IMR-90 (cell line): ENCODE measurements at regions not wholly inside any gene's neighbourhood (a gene's known extent, or its start where the extent isn't known, plus 50 kb on each side); places are given as distances from the start of the nearest gene placed in this dataset.

Source experiments
- CEBPB ChIP-seq: IDR thresholded peaks from 2 replicates; pipeline ENCODE4 v1.6.1; 2012; ENCODE audit warnings: low read depth, low read length, improper control_type of control experiment
- CHD1 ChIP-seq: IDR thresholded peaks from 2 replicates; pipeline ENCODE4 v1.6.1; 2012; ENCODE audit warnings: low read depth, low read length, improper control_type of control experiment
- POLR2A ChIP-seq: IDR thresholded peaks from 2 replicates; pipeline ENCODE4 v1.6.1; 2012; ENCODE audit warnings: mild to moderate bottlenecking, low read depth, low read length
- RAD21 ChIP-seq: IDR thresholded peaks from 2 replicates; pipeline ENCODE4 v1.6.1; 2012; ENCODE audit warnings: low read length, improper control_type of control experiment
- TF ChIP-seq, protein P1 (sequence below): conservative IDR thresholded peaks from 2 replicates; pipeline ENCODE4 v1.5.1; 2012; ENCODE audit warnings: mild to moderate bottlenecking, low read depth, low read length, improper control_type of control experiment
- TF ChIP-seq, protein P2 (sequence below): fragments of 150-350 bp; IDR thresholded peaks from 2 replicates; pipeline ENCODE4 v1.6.1; 2017; ENCODE audit warnings: mild to moderate bottlenecking, antibody characterized with exemption, low read length, low read depth
- TF ChIP-seq, protein P3 (sequence below): fragments of 150-350 bp; IDR thresholded peaks from 2 replicates; pipeline ENCODE4 v1.6.1; 2016; ENCODE audit warnings: low read depth, mild to moderate bottlenecking, low read length, moderate library complexity, borderline replicate concordance

DNA sequence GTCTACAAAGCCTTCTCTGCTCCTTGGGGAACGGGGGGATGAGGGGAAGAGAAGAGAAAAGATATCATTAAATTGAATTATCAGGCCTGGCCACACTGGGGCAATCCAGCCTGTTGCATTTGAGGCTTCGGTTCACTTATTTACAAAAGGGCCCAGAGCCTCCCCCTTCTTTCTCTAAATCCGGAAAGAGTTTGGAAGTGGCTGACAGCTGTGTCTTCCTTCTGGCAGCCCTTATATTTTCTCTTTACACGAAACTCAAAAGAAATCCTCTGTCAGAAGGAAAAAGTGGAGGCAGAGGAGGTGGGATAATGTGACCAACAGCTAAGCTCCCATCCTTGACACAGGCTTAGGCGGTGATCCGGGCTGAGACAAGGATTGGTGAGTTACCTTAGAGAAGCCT lies 158.3 kb upstream of the TAPT1 start:
- TF ChIP-seq, protein P1, sequence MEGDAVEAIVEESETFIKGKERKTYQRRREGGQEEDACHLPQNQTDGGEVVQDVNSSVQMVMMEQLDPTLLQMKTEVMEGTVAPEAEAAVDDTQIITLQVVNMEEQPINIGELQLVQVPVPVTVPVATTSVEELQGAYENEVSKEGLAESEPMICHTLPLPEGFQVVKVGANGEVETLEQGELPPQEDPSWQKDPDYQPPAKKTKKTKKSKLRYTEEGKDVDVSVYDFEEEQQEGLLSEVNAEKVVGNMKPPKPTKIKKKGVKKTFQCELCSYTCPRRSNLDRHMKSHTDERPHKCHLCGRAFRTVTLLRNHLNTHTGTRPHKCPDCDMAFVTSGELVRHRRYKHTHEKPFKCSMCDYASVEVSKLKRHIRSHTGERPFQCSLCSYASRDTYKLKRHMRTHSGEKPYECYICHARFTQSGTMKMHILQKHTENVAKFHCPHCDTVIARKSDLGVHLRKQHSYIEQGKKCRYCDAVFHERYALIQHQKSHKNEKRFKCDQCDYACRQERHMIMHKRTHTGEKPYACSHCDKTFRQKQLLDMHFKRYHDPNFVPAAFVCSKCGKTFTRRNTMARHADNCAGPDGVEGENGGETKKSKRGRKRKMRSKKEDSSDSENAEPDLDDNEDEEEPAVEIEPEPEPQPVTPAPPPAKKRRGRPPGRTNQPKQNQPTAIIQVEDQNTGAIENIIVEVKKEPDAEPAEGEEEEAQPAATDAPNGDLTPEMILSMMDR: no peak
- TF ChIP-seq, protein P2, sequence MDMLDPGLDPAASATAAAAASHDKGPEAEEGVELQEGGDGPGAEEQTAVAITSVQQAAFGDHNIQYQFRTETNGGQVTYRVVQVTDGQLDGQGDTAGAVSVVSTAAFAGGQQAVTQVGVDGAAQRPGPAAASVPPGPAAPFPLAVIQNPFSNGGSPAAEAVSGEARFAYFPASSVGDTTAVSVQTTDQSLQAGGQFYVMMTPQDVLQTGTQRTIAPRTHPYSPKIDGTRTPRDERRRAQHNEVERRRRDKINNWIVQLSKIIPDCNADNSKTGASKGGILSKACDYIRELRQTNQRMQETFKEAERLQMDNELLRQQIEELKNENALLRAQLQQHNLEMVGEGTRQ: no peak
- TF ChIP-seq POLR2A (no peak), CEBPB (no peak), CHD1 (no peak), RAD21 (no peak)
- TF ChIP-seq, protein P3, sequence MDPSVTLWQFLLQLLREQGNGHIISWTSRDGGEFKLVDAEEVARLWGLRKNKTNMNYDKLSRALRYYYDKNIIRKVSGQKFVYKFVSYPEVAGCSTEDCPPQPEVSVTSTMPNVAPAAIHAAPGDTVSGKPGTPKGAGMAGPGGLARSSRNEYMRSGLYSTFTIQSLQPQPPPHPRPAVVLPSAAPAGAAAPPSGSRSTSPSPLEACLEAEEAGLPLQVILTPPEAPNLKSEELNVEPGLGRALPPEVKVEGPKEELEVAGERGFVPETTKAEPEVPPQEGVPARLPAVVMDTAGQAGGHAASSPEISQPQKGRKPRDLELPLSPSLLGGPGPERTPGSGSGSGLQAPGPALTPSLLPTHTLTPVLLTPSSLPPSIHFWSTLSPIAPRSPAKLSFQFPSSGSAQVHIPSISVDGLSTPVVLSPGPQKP: no peak
